ENCODE measurements at regions not wholly inside any gene's neighbourhood (a gene's known extent, or its start where the extent isn't known, plus 50 kb on each side); places are given as distances from the start of the nearest gene placed in this dataset.
"Not testable (repeated sequence)": the region's sequence is repeated elsewhere in the genome, so short reads cannot be mapped to it uniquely, and the experiment has no call there.

DNA sequence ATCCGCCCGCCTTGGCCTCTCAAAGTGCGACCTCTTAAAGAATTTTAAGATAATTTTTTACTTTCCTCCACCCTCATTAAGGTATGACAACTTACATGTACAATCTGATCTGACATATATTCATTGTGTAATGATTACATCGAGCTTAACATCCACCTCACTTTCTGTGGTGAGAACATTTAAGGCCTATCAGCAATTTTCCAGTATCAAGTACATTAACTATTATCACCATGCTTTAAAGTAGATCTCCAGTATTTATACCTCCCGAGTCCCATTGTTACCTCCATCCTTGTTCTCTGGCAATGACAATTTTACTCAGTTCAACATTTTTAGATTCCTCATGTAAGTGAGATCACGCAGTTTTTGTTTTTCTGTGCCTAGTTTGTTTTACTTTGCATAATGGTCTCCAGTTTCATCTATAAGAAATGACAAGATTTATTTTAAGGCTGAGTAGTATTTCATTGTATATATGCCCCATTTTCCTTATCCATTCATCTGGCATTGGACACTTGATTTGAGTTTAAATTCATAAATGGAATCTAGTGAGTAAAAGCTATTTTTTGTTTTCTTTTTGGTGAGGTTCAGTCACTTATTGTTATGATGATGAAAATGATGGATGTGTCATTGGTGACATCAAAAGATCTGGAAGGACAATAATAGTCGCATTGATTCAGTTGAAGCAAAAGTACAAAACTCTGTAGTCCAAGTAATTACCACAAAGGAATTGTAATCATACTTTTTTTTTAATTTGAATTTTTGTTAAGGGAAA lies 87.0 kb downstream of the OR2B2 start:
- H3K4me3 Mint-ChIP-seq (ENCODE audit: unreplicated experiment) = peak overlapping the region; percentile 89
- H3K9me3 Mint-ChIP-seq (ENCODE audit: unreplicated experiment) = no peaks in the 10 kb centered on the region
- intact Hi-C loops (cut with micrococcal nuclease; ENCODE audit: unreplicated experiment) = no loop called here

DNA sequence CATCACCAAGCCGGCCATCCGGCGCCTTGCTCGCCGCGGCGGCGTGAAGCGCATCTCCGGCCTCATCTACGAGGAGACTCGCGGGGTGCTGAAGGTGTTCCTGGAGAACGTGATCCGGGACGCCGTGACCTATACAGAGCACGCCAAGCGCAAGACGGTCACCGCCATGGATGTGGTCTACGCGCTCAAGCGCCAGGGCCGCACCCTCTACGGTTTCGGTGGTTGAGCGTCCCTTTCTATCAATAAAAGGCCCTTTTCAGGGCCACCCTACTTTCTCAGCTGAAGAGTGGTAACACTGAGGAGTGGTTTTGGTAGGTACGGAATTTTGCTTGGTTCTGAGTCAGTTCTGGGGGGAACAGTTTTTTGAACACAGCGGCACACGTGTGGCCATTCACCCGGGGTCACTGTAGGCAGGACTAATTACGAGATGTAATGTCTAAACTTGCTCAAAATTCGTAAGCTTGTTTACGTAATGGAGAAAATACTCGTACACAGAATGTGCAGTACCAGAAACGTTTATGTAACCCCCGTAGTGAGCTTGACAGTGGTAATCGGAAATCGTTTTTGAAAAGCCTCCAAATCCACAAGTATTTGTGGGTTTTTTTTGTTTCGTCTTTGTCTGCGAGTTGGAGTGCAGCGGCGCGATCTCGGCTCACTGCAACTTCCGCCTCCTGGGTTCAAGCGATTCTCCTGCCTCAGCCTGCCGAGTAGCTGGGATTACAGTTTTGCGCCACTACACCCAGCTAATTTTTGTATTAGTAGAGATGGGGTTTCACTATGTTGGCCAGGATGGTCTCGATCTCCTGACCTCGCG lies 87.8 kb downstream of the OR2B2 start:
- H3K36me3 ChIP-seq (ENCODE audit: control insufficient read depth, insufficient read depth, low read length); H3K27me3 Mint-ChIP-seq (ENCODE audit: insufficient read depth, unreplicated experiment); H3K9me3 Mint-ChIP-seq (ENCODE audit: unreplicated experiment); CTCF ChIA-PET; intact Hi-C loops (cut with micrococcal nuclease; ENCODE audit: unreplicated experiment); DNase-seq; H3K9me3 ChIP-seq; H3K27me3 ChIP-seq (replicated peaks; ENCODE audit: control insufficient read depth, insufficient read depth, low read length): not testable (repeated sequence)
- peak overlapping the region; percentile 89 for H3K4me3 Mint-ChIP-seq (ENCODE audit: unreplicated experiment)
- H3K36me3 Mint-ChIP-seq (ENCODE audit: insufficient read depth, unreplicated experiment) = peaks cover 55% of the 10 kb centered on the region
- TSS peak; percentile 88 for BruUV-seq (replicated peaks)
- H3K27ac Mint-ChIP-seq (ENCODE audit: unreplicated experiment) = peak overlapping the region; percentile 97
- peaks cover 25% of the 10 kb centered on the region for H3K4me1 Mint-ChIP-seq (ENCODE audit: low read depth, unreplicated experiment)
- POLR2A ChIA-PET = interaction anchor here (0.7 to 5.1 kb wide), 10 partner anchors 10 to 1608 kb away, joined by 3 to 57 read pairs (median 12); a partner anchor contains a TSS
- peak overlapping the region; percentile 78 for H3K4me3 ChIP-seq (ENCODE audit: low read depth, low read length)
- H3K4me1 ChIP-seq = peaks cover 14% of the 10 kb centered on the region; the same call in 1 of the 2 replicates

More for the DNA sequence above, 87.0 kb downstream of the OR2B2 start:
- Mint-ChIP-seq H3K27ac (ENCODE audit: unreplicated experiment) (peak overlapping the region; percentile 97), H3K27me3 (ENCODE audit: insufficient read depth, unreplicated experiment) (peaks cover 4% of the 10 kb centered on the region), H3K4me1 (ENCODE audit: low read depth, unreplicated experiment) (peaks cover 21% of the 10 kb centered on the region), H3K36me3 (ENCODE audit: insufficient read depth, unreplicated experiment) (peaks cover 56% of the 10 kb centered on the region)
- CTCF ChIA-PET = no interaction called here
- Histone ChIP-seq H3K27me3 (replicated peaks; ENCODE audit: control insufficient read depth, insufficient read depth, low read length) (no peaks in the 10 kb centered on the region), H3K4me3 (ENCODE audit: low read depth, low read length) (peak overlapping the region; percentile 78), H3K4me1 (peaks cover 11% of the 10 kb centered on the region; the same call in 1 of the 2 replicates), H3K9me3 (no peaks in the 10 kb centered on the region), H3K36me3 (ENCODE audit: control insufficient read depth, insufficient read depth, low read length) (no peaks in the 10 kb centered on the region; the same call in 1 of the 2 replicates)
- no TSS peak for BruUV-seq (replicated peaks)
- POLR2A ChIA-PET = interaction anchor here (0.7 to 5.1 kb wide), 10 partner anchors 11 to 1608 kb away, joined by 3 to 57 read pairs (median 12); a partner anchor contains a TSS
- no peak for DNase-seq
- no peak for TF ChIP-seq CTCF (IDR thresholded peaks at IDR 0.05; ENCODE audit: insufficient read depth in 1 of 2, low read depth in 1 of 2, low read length in 1 of 2, severe bottlenecking in 1 of 2, unreplicated experiment in 1 of 2)

- H3K9me3 ChIP-seq; H3K27me3 ChIP-seq (replicated peaks; ENCODE audit: control insufficient read depth, insufficient read depth, low read length); intact Hi-C loops (cut with micrococcal nuclease; ENCODE audit: unreplicated experiment); H3K36me3 ChIP-seq (ENCODE audit: control insufficient read depth, insufficient read depth, low read length); H3K27me3 Mint-ChIP-seq (ENCODE audit: insufficient read depth, unreplicated experiment); CTCF ChIA-PET; BruUV-seq (replicated peaks); H3K9me3 Mint-ChIP-seq (ENCODE audit: unreplicated experiment): not testable (repeated sequence)
- peak; percentile 56 to 57 for DNase-seq
- POLR2A ChIA-PET = interaction anchor here (0.6 to 5.1 kb wide), 11 partner anchors 10 to 677 kb away, joined by 3 to 57 read pairs (median 10); a partner anchor contains a TSS
- Mint-ChIP-seq H3K4me1 (ENCODE audit: low read depth, unreplicated experiment) (peaks cover 25% of the 10 kb centered on the region), H3K36me3 (ENCODE audit: insufficient read depth, unreplicated experiment) (peaks cover 50% of the 10 kb centered on the region), H3K27ac (ENCODE audit: unreplicated experiment) (peak overlapping the region; percentile 97), H3K4me3 (ENCODE audit: unreplicated experiment) (peak overlapping the region; percentile 74)
- Histone ChIP-seq H3K4me1 (peaks cover 14% of the 10 kb centered on the region; the same call in 1 of the 2 replicates), H3K4me3 (ENCODE audit: low read depth, low read length) (peak overlapping the region; percentile 26)
Measured at GRCh38 chr6:27823714-27824210, 88.4 kb downstream of the OR2B2 start.
